ENCODE measurements at regions not wholly inside any gene's neighbourhood (a gene's known extent, or its start where the extent isn't known, plus 50 kb on each side); places are given as distances from the start of the nearest gene placed in this dataset.

DNA sequence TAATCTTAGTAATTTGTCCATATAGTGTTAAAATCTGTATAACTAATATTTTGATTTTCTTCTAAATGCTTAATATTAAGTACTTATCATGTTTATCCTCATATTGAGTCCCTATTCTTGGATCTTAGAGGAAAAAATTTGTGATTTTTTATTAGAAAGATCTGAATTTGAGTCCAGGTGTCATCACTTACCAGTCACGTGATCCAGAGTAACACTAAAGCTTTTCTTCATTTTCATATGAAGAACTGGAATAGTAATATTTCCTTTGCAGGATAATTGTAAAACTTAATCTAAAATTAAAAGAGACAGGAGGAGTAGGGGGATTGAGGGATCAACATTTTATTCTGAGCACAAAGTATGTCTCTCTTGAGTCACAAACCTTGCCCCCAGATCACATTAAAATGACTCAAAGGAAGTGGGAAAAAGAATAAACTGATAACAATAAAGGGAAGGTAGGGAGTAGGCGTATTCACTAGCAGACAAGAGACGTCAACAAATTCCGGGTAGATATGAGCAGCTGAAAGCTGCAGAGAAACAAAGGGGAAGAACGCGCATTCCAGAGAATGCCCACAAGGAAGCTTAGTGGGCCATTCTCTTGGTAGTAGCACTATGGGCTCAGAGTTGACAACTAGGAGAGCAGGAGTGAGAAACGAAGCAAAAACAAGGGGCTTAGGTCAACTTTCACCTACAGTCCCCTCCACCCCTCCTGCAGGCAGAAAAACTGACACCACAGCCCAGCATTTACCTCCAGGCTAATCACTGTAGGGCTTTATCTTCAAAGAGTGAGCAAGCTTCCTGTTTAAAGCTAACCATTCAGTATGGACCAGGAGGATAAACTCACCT lies 123.1 kb downstream of the SPRY2 start:
- H3K4me1 Mint-ChIP-seq: no peaks in the 10 kb centered on the region
- no peaks in the 10 kb centered on the region for H3K36me3 Mint-ChIP-seq
- no peak overlapping the region for H3K27ac Mint-ChIP-seq

GRCh38 chr13:80215368-80215767 lies 125.6 kb downstream of the SPRY2 start:
- no peaks in the 10 kb centered on the region for H3K27me3 Mint-ChIP-seq
- DNase-seq (no peak), ATAC-seq (ENCODE audit: low read depth in 2 of 2) (no peak)
- no peaks in the 10 kb centered on the region for H3K4me1 Mint-ChIP-seq
- no peak overlapping the region for H3K4me3 Mint-ChIP-seq
- H3K36me3 Mint-ChIP-seq: no peaks in the 10 kb centered on the region
- H3K9me3 Mint-ChIP-seq: no peaks in the 10 kb centered on the region
- no peak overlapping the region for H3K27ac Mint-ChIP-seq

More for the DNA sequence above, 123.1 kb downstream of the SPRY2 start:
- no peak for DNase-seq
- peaks cover 0 to 1% (median 0%) of the 10 kb centered on the region in 7 donors for H3K9me3 Mint-ChIP-seq
- no peaks in the 10 kb centered on the region for H3K27me3 Mint-ChIP-seq
- no peak for ATAC-seq (ENCODE audit: low read depth in 2 of 2)
- H3K4me3 Mint-ChIP-seq: no peak overlapping the region

- Mint-ChIP-seq H3K4me1 (no peaks in the 10 kb centered on the region), H3K36me3 (no peaks in the 10 kb centered on the region)
- DNase-seq: no peak
Observed at GRCh38 chr13:80214521-80214991, 126.4 kb downstream of the SPRY2 start.

DNA sequence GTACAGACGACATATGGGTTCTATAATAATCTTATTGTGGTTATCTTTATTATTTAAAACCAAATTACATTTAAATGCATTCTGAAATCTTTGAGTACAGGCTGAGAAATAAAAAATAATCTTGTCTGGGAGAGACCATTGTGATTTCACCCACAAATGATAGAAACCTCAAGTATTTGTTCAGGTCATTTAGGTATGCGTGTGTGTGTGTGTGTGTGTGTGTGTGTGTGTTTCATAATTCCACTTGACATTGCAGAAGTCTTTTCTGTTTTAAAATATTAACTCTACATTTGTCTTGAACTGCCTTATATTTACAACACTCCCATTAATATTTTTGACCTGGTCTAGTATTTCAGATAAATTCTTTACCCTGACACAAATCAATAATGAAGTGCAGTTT lies 126.9 kb downstream of the SPRY2 start:
- no peaks in the 10 kb centered on the region for H3K36me3 Mint-ChIP-seq
- no peaks in the 10 kb centered on the region for H3K4me1 Mint-ChIP-seq
- no peaks in the 10 kb centered on the region for H3K9me3 Mint-ChIP-seq
- ATAC-seq (ENCODE audit: low read depth in 2 of 2) (no peak), DNase-seq (no peak)
- H3K27me3 Mint-ChIP-seq: no peaks in the 10 kb centered on the region
- no peak overlapping the region for H3K4me3 Mint-ChIP-seq
- no peak overlapping the region for H3K27ac Mint-ChIP-seq

More at GRCh38 chr13:80214521-80214991, 126.4 kb downstream of the SPRY2 start:
- Mint-ChIP-seq H3K27ac (no peak overlapping the region), H3K4me3 (no peak overlapping the region), H3K9me3 (no peaks in the 10 kb centered on the region), H3K27me3 (no peaks in the 10 kb centered on the region)
- ATAC-seq (ENCODE audit: low read depth in 2 of 2): no peak

DNA sequence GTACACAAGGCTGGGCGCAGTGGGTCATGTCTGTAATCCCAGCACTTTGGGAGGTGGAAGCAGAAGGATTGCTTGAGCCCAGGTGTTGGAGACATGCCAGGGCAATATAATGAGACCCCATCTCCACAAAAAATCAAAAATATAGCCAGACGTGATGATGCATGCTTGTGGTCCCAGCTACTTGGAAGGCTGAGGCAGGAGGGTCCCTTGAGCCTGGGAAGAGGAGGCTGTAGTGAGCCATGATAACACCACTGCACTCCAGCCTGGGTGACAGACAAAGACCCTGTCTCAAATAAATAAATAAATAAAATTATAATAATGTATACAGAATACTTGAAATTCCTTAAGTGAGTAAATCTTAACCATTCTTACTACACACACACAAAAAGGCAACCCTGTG lies 127.7 kb downstream of the SPRY2 start:
- no peak overlapping the region for H3K27ac Mint-ChIP-seq
- no peaks in the 10 kb centered on the region for H3K4me1 Mint-ChIP-seq
- no peaks in the 10 kb centered on the region for H3K27me3 Mint-ChIP-seq
- no peak overlapping the region for H3K4me3 Mint-ChIP-seq
- H3K9me3 Mint-ChIP-seq: no peaks in the 10 kb centered on the region
- DNase-seq (no peak), ATAC-seq (ENCODE audit: low read depth in 2 of 2) (no peak)
- no peaks in the 10 kb centered on the region for H3K36me3 Mint-ChIP-seq

DNA sequence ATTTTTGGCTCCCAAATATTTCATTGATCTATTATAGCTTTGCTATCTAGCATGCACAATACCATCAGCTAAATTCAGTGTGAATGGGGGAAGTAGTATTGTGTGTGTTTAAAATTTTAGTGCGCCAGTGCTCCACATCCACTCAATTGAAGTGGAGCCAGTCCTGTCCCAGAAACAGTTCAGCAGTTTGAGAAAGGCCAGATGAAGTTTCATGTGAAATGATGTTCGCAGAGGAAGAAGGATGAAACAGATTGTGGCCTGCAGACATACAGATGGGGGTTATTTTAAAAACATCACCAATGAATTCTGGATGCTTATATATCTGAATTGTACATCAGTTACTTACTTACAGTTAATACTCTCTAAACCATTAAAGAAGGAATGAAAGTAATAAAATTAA lies 129.4 kb downstream of the SPRY2 start:
- H3K27me3 Mint-ChIP-seq: no peaks in the 10 kb centered on the region
- ATAC-seq (ENCODE audit: low read depth in 2 of 2) (no peak), DNase-seq (no peak)
- no peak overlapping the region for H3K27ac Mint-ChIP-seq
- no peak overlapping the region for H3K4me3 Mint-ChIP-seq
- H3K9me3 Mint-ChIP-seq: peaks cover 0 to under 1% (median 0%) of the 10 kb centered on the region in 7 donors
- H3K4me1 Mint-ChIP-seq: no peaks in the 10 kb centered on the region
- no peaks in the 10 kb centered on the region for H3K36me3 Mint-ChIP-seq

DNA sequence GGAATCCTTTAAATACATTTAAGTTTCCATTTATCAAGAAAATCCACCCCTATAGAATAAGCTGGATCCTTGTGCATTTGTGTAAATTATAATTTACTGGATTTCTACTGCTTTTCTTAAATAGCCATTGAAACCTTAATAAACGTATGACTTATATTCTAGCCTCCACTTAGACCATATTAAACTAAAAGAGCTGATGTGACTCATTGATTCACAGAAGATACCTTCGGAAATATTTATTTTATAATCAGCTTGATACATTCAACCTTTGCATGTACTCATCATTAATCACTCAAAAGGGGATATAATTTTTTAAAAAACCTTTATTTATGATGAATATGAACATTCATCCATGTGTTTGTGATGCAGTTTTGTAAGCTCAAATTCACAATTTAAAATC lies 136.3 kb downstream of the SPRY2 start:
- Mint-ChIP-seq H3K4me3 (no peak overlapping the region), H3K27me3 (no peaks in the 10 kb centered on the region), H3K27ac (no peak overlapping the region), H3K9me3 (peaks cover 0 to 11% (median 5%) of the 10 kb centered on the region in 7 donors), H3K36me3 (peaks cover 0 to 7% of the 10 kb centered on the region in 2 donors), H3K4me1 (no peaks in the 10 kb centered on the region)
- no peak for DNase-seq
- ATAC-seq (ENCODE audit: low read depth in 2 of 2): no peak

DNA sequence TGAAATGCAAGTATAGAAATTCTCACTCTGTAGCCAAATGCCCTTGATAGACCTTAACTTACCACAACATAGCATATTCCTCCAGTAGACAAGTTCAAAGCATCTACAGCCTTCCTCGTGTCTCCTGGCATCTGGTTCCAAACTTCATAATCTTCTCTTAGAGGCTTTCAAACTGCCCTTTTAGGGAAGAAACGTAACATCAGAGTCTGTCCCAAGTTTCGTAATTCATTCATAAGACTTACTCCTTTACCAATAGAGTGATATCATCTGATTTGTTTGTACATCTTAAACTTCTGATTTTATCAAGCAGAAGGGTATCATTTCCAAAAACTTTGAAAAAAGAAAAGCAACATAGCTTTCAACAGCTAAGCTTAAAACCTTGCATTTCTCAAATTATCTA lies 137.4 kb downstream of the SPRY2 start:
- no peak overlapping the region for H3K4me3 Mint-ChIP-seq
- peaks cover 0 to 11% (median 5%) of the 10 kb centered on the region in 7 donors for H3K9me3 Mint-ChIP-seq
- no peaks in the 10 kb centered on the region for H3K4me1 Mint-ChIP-seq
- H3K27ac Mint-ChIP-seq: no peak overlapping the region
- ATAC-seq (ENCODE audit: low read depth in 2 of 2) (no peak), DNase-seq (no peak)
- H3K36me3 Mint-ChIP-seq: peaks cover 0 to 7% of the 10 kb centered on the region in 2 donors
- H3K27me3 Mint-ChIP-seq: no peaks in the 10 kb centered on the region

- H3K27me3 Mint-ChIP-seq: no peaks in the 10 kb centered on the region
- H3K4me3 Mint-ChIP-seq: no peak overlapping the region
- no peaks in the 10 kb centered on the region for H3K4me1 Mint-ChIP-seq
- H3K36me3 Mint-ChIP-seq: peaks cover 0 to 7% of the 10 kb centered on the region in 2 donors
- H3K27ac Mint-ChIP-seq: no peak overlapping the region
- ATAC-seq (ENCODE audit: low read depth in 2 of 2): no peak
- no peak for DNase-seq
- peaks cover 0 to 11% (median 5%) of the 10 kb centered on the region in 7 donors for H3K9me3 Mint-ChIP-seq
Observed at GRCh38 chr13:80201694-80202468, 139.0 kb downstream of the SPRY2 start.

DNA sequence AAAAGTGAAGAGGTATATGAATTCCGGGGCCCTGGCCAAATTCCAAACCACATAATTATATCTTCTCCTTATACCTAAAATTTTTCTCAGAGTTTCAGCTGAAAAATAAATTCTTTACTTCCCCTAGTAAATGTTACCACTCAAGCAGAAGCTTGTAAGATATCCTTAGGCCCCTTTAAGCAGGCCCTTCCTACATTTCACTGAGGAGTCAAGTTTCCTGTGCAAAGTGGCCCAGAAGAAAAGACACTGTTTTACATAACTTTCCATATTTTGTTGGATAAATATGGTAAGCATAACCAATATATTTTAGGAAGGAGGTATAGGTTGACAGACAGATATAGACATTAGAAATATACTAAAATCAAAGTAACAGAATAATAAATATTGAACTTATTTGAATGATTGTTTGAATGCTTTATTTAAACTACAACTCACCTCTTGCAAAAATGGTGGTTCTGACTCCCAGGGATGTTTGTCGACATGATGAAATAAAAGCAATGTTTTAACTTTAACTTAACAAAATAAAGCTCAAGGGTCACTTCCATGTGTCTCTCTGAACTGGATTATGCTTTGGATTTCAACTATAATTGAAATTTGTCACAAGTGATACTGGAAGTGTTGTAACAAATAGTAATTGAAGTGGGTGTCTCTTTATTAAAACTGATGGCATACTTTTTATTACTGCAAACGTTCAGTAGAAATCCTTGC lies 141.2 kb downstream of the SPRY2 start:
- Mint-ChIP-seq H3K36me3 (peaks cover 0 to 7% of the 10 kb centered on the region in 2 donors), H3K4me3 (no peak overlapping the region), H3K9me3 (peaks cover 0 to 11% (median 3%) of the 10 kb centered on the region in 7 donors), H3K4me1 (no peaks in the 10 kb centered on the region), H3K27ac (no peak overlapping the region), H3K27me3 (no peaks in the 10 kb centered on the region)
- ATAC-seq (ENCODE audit: low read depth in 2 of 2) (no peak), DNase-seq (no peak)

- no peaks in the 10 kb centered on the region for H3K27me3 Mint-ChIP-seq
- no peak overlapping the region for H3K27ac Mint-ChIP-seq
- ATAC-seq (ENCODE audit: low read depth in 2 of 2) (no peak), DNase-seq (no peak)
- no peak overlapping the region for H3K4me3 Mint-ChIP-seq
- no peaks in the 10 kb centered on the region for H3K4me1 Mint-ChIP-seq
- H3K36me3 Mint-ChIP-seq: peaks cover 0 to 7% of the 10 kb centered on the region in 2 donors
- H3K9me3 Mint-ChIP-seq: peaks cover 0 to 11% (median 3%) of the 10 kb centered on the region in 7 donors
Observed at GRCh38 chr13:80199067-80199466, 141.9 kb downstream of the SPRY2 start.

DNA sequence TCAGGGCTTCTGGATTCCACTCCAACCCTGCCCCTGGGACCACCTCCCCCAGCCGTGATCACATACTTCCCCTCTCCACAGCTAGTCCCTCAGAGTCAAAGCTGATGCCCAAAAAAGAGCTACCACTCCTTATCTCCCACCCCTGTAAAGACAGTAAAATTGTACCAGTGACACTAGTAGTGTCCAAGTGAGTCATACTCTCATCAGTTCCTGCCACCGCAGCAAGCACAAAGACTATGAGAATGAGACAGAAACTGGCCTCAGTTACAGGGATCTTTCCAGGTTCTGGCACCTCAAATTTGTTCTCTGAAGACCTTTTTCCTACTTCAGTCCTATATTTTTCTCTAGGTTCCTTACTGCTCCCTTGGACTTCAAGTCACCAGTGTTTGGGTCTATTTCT lies 144.2 kb downstream of the SPRY2 start:
- DNase-seq (no peak), ATAC-seq (ENCODE audit: low read depth in 2 of 2) (no peak)
- H3K4me3 Mint-ChIP-seq: no peak overlapping the region
- peaks cover 0 to 3% of the 10 kb centered on the region in 2 donors for H3K36me3 Mint-ChIP-seq
- H3K27ac Mint-ChIP-seq: no peak overlapping the region
- H3K4me1 Mint-ChIP-seq: no peaks in the 10 kb centered on the region
- peaks cover 0 to 6% (median 3%) of the 10 kb centered on the region in 7 donors for H3K9me3 Mint-ChIP-seq
- H3K27me3 Mint-ChIP-seq: no peaks in the 10 kb centered on the region

- Mint-ChIP-seq H3K36me3 (no peaks in the 10 kb centered on the region), H3K27ac (no peak overlapping the region), H3K4me1 (no peaks in the 10 kb centered on the region), H3K4me3 (no peak overlapping the region), H3K9me3 (no peaks in the 10 kb centered on the region), H3K27me3 (no peaks in the 10 kb centered on the region)
- DNase-seq: no peak
- ATAC-seq (ENCODE audit: low read depth in 2 of 2): no peak
Observed at GRCh38 chr13:80195649-80196048, 145.3 kb downstream of the SPRY2 start.
